HG03469 (cell line): ENCODE measurements at regions not wholly inside any gene's neighbourhood (a gene's known extent, or its start where the extent isn't known, plus 50 kb on each side); places are given as distances from the start of the nearest gene placed in this dataset.

Experiments used
- ATAC-seq: cut with Tn5 transposase; IDR thresholded peaks from one replicate; pipeline ENCODE4 v1.9.1; 2021; ENCODE audit warnings: mild to moderate bottlenecking, moderate library complexity, moderate number of reproducible peaks; ENCODE audit not compliant: unreplicated experiment

DNA sequence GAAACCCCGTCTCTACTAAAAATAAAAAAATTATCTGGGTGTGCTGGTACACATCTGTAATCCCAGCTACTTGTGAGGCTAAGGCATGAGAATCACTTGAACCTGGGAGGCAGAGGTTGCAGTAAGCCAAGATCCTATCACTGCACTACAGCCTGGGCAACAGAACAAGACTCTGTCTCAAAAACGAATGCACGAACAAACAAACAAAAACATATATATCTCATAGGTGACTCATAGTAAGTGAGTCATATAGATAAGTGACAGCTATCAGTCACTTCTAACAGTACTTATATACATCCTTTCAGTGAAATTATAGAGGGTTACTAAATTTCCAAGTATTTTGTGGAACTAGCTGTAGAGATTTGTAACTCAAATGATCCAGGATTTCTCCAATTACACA is 127.3 kb upstream of the FIGN start:
- no peak for ATAC-seq

DNA sequence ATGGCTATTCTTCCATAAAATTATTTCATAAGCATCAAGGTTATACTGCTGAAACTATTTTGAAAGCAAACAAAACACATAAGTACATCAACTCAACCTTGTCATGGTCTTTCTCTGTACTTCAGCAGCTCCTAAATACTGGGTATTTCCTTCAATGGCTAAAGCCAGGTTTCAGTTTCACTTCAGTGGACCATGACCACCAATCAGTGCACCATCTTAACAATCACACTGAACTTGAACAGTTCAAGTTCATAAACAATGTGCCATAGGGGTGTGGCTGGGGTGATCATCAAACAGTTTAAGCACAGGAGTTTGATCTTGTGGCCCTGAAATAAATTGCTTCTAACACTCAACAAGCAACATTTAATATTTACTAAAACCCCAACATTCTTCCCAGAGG is 124.1 kb upstream of the FIGN start:
- ATAC-seq, result no peak

- ATAC-seq, result no peak
Measured at GRCh38 chr2:163856941-163857340, 121.1 kb upstream of the FIGN start.

- ATAC-seq, result no peak
Measured at GRCh38 chr2:163852616-163853015, 116.8 kb upstream of the FIGN start.

GRCh38 chr2:163849756-163850435 is 114.1 kb upstream of the FIGN start:
- ATAC-seq, result no peak

- ATAC-seq, result no peak
Measured at GRCh38 chr2:163838890-163839289, 103.1 kb upstream of the FIGN start.

DNA sequence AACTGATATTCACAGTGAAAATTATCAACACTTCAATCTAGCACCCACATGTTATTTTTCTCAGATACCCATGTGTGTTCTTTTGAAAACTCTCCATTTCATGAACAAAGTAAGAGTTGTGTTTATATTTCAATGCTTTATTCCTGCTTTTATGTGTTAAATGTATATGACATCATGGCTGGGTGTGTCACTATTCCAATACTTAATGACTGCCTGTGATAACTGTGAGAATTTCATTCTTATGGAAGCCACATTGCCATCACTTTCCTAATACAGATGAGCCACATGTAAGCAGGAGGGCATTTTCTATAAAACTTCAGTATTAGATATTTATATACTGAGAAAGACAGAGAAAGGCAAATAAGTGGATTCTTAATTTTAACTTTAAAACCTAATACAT is 100.4 kb upstream of the FIGN start:
- no peak for ATAC-seq

DNA sequence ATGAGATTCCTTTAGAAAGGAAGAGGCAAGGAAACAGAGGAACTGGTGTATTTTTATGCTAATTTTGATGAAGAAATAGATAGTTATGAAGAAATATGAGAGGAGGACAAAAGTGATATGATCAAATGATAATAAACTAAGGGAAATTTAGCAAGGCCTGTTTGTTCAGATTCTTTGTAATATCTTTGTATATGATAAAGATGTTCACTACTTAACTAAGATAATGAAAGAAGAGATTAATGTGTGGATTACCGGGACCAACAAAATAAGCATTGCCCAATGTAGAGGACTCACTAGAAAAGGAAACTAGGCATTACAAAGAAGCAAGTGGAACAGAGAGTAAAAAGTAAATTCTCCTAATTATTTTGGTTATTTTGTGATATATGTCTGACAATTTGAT is 99.0 kb upstream of the FIGN start:
- ATAC-seq, result no peak

DNA sequence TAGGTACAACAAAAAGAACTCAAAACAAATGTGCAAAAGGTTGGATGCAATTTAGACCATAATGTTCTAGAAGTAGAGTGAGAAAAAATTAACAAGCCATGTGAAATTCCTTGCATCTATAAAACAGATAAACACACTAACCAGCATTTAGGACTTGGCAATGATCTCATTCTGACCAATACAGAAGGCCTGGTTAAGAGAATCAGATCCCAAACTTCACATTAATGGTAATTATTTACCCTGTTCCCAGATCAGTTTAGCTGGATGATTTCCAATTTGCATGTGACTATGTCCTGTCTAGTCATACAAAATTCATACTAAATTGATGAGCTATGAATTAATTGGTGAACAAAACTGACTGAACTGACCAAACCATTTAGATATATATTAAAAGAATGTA is 98.4 kb upstream of the FIGN start:
- no peak for ATAC-seq

- no peak for ATAC-seq
Measured at GRCh38 chr2:163828771-163829170, 93.0 kb upstream of the FIGN start.

DNA sequence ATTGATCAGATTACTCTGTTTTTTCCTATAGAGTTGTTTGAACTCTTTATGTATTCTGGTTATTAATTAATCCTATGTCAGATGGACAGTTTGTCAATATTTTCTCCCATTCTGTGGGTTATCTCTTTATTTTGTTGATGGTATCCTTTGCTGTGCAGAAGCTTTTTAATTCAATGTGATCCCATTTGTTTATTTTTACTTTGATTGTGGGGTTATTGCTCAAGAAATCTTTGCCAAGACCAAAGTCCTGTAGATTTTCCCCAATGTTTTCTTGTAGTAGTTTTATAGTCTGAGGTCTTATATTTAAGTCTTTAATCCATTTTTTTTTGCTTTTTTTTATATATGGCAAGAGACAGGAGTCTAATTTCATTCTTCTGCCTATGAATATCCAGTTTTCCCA is 86.2 kb upstream of the FIGN start:
- ATAC-seq, result no peak

GRCh38 chr2:163812926-163813520 is 77.2 kb upstream of the FIGN start:
- no peak for ATAC-seq

DNA sequence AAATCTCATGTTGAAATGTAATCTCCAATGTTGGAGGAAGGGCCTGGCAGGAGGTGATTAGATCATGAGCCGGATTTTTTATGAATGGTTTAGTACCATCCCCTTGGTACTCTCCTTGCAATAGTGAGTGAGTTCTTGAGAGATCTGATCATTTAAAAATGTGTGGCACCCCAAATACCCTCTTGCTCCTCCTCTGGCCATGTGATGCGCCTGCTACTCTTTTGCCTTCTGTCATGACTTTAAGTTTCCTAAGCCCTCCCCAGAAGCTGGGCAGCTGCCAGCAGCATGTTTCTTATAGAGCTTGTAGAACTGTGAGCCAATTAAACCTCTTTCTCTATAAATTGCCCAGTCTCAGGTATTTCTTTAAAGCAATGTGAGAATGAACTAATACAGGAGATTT is 72.6 kb upstream of the FIGN start:
- no peak for ATAC-seq

DNA sequence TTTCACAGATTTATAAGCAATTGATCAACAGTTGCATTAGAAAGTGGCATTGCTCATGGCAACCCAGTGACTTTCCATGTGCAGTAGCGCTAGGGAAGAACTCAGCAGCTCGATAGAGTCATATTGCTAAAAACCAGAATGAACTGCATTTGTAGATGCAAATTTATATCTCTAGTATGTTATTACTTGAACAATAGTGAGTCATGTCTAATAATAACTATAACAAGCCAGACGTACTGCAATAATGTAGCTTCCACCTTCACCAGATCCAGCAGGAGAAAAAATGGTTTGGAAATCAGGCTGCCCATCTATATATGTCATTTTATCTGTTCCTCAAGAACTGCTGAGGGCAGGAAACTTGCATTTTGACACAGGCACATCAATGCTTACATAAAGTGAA is 66.5 kb upstream of the FIGN start:
- no peak for ATAC-seq

- ATAC-seq, result no peak
Measured at GRCh38 chr2:163801486-163801885, 65.7 kb upstream of the FIGN start.

DNA sequence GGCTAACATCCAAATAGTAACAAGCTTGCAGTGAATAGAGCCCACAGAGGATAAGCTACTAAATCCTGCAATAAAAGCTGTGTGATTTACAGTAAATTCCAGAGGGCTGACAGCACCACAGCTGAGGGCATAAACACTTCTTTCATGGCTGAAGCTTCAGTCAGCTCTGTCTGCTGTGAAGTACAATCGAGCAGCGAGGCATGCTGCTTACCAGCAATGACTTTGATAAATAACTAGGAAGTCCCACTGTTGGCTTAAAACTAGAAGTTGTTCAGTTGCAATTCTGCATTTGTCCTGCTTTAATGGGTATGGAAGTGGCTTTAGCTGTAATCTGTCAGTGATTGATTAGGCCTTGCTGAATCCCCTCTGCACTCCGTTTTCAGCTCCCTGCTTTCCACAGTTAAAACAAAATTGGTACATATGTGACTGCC is 65.2 kb upstream of the FIGN start:
- ATAC-seq, result no peak

DNA sequence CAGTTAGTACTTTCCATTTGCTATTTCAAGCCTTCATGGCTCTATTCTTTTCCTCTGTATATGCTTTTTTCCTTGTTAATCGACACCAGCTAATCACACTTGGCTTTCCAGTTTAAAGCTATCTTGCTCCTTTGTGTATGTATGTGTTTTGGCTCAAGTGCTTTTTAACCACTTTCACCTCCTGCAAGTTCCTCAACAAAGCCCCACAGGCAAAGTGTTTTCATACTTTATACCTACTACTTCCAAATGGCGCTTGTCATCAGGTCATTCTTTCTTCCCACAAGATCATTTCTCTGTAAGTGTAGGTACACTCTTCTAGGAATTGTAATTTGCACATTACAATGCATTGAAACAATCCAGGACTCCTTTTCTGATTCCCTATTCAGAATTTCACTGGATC is 64.0 kb upstream of the FIGN start:
- no peak for ATAC-seq

- no peak for ATAC-seq
Measured at GRCh38 chr2:163794635-163795034, 58.8 kb upstream of the FIGN start.
